GM10266 (cell line): ENCODE measurements at regions not wholly inside any gene's neighbourhood (a gene's known extent, or its start where the extent isn't known, plus 50 kb on each side); places are given as distances from the start of the nearest gene placed in this dataset.
"Not testable (repeated sequence)": the region's sequence is repeated elsewhere in the genome, so short reads cannot be mapped to it uniquely, and the experiment has no call there.

Source experiments
- DNase-seq: peaks from one replicate; pipeline ENCODE4 v3.0.0; 2012; ENCODE audit errors: extremely low spot score
- TF ChIP-seq, protein P1 (sequence below): IDR thresholded peaks from 2 replicates; pipeline ENCODE4 v1.5.1; 2012; ENCODE audit warnings: mild to moderate bottlenecking, low read depth; ENCODE audit not compliant: control insufficient read depth, insufficient read depth; ENCODE audit errors: missing control alignments

DNA sequence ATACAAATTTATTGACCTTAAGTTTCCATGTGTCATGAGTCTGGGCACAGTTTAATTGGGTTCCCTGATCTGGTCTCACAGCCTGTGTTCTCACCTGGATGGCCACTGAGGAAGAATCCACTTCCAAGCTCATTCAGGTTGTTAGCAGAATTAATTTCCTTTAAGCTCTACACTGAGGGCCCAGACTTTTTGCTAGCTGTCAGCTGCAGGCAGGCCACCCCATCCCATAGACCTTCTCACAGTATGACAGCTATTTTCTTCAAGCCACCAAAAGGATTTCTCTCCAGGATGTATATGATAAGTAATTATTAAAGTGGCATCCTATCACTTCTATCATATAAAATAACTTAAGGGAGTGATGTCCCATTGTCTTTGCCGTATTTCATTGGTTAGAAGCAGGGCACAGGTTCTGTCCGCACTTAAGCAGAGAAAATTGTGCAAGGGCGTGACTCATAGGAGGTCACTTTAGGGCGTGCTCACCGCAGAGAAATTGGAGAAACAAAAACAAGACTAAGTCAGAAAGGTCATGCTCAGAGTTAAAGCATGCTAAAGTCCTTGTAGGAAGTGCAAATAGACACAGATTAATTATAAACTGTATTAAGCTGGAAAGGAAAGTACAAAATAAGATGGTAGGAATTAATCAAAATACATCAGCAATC, 109.9 kb downstream of the AHR start:
- DNase-seq = no peak
- TF ChIP-seq, protein P1, sequence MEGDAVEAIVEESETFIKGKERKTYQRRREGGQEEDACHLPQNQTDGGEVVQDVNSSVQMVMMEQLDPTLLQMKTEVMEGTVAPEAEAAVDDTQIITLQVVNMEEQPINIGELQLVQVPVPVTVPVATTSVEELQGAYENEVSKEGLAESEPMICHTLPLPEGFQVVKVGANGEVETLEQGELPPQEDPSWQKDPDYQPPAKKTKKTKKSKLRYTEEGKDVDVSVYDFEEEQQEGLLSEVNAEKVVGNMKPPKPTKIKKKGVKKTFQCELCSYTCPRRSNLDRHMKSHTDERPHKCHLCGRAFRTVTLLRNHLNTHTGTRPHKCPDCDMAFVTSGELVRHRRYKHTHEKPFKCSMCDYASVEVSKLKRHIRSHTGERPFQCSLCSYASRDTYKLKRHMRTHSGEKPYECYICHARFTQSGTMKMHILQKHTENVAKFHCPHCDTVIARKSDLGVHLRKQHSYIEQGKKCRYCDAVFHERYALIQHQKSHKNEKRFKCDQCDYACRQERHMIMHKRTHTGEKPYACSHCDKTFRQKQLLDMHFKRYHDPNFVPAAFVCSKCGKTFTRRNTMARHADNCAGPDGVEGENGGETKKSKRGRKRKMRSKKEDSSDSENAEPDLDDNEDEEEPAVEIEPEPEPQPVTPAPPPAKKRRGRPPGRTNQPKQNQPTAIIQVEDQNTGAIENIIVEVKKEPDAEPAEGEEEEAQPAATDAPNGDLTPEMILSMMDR = no peak

- no peak for DNase-seq
- TF ChIP-seq, protein P1 = no peak
These were observed 110.4 kb downstream of the AHR start for GRCh38 chr7:17408904-17409290.

DNA sequence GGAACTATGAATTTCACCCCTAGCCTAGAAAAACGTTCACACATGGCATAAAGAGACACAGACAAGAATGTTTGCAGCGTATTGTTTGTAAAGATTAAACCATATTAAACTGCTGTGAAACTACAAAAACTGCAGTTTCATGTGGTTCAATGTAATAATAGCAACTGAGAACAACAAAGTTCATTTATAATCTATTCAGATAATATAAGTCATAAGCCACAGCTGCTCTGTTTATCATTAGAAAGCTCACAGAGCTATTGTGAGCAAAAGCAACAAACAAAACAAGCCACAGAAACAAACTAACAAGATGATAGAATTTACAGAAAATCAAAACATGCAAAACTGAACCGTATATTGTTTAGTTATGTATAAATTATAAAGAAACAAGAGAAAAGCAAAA, 113.5 kb downstream of the AHR start:
- TF ChIP-seq, protein P1 = no peak
- DNase-seq = no peak

GRCh38 chr7:17412883-17413282, 114.4 kb downstream of the AHR start:
- DNase-seq = no peak
- TF ChIP-seq, protein P1 = no peak

GRCh38 chr7:17415955-17416354, 117.5 kb downstream of the AHR start:
- DNase-seq = no peak
- TF ChIP-seq, protein P1 = no peak

- not testable (repeated sequence) for DNase-seq
These were observed 122.0 kb downstream of the AHR start for GRCh38 chr7:17420308-17421015.

DNA sequence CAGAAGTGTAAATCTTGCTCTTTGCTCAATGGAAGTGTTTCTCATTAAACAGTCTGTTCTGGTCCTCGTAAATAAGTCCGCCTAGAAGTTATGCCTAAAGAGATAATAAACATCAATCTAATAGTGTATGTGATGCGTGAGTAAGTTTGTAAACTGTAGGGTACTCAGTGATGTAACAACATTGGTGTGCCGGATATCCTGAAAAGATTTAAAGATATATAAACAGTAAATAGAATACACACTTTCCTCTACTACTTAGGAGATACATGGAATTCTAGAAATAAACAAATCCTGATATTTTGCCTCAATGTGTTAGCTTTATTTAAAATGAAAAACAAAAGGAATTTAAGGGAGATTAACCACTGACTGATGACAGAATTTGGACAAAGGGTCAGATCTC, 123.5 kb downstream of the AHR start:
- DNase-seq = no peak
- TF ChIP-seq, protein P1 = no peak
